GM12892 (cell line): ENCODE measurements at regions not wholly inside any gene's neighbourhood (a gene's known extent, or its start where the extent isn't known, plus 50 kb on each side); places are given as distances from the start of the nearest gene placed in this dataset.

Experiments used
- POLR2A ChIP-seq: IDR thresholded peaks from 2 replicates; pipeline ENCODE4 v1.6.1; 2011; ENCODE audit warnings: low read depth, low read length, control low read depth
- POLR2AphosphoS5 ChIP-seq: IDR thresholded peaks from 2 replicates; pipeline ENCODE4 v1.6.1; 2011; ENCODE audit warnings: low read depth, low read length, control low read depth
- TAF1 ChIP-seq: IDR thresholded peaks from 2 replicates; pipeline ENCODE4 v1.6.1; 2011; ENCODE audit warnings: low read depth, mild to moderate bottlenecking, control low read depth, low read length, borderline replicate concordance

DNA sequence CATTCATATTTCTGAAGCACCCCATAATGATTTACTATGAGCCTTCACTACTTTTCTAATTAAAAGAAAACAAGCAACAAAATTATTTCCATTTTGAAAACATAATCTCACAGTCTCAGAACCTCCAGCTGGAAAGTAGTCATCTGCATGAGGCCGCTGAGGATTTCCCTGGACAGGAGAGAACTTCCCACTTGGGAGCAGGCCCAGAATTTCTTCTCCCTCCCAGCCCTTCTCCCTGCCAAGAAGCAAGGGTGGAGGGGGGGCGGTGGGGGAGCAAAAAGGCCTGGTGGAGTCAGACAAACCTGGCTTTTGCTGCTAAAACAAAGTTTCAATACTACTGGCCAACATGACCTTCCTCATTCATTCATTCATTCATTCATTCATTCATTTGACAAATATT, 167.3 kb downstream of the PJA1 start:
- TF ChIP-seq POLR2A (no peak), POLR2AphosphoS5 (no peak), TAF1 (no peak)
